ENCODE measurements at regions not wholly inside any gene's neighbourhood (a gene's known extent, or its start where the extent isn't known, plus 50 kb on each side); places are given as distances from the start of the nearest gene placed in this dataset.
"Not testable (repeated sequence)": the region's sequence is repeated elsewhere in the genome, so short reads cannot be mapped to it uniquely, and the experiment has no call there.

DNA sequence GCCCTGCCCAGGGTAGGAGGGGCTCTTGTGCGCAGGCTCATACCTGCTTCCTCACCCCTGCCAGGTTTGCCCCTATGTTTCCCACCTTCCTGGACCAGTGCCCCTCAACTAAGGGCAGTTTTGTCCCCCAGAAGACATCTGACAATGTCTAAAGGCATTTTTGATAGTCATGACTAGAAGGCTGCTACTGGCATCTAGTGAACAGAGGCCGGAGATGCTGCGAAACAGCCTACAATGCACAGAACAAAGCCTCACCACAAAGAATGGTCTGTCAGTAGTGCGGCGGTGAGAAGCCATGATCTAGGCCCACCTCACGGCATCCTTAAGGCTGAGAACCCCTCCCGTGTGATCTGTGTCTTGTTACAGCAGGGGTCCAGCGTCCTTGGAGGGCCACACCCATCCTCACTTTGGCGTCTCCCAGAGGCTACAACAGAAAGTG is 96.0 kb downstream of the TMEM17 start:
- peak in 1 of 2 experiments; percentile 3 for DNase-seq

DNA sequence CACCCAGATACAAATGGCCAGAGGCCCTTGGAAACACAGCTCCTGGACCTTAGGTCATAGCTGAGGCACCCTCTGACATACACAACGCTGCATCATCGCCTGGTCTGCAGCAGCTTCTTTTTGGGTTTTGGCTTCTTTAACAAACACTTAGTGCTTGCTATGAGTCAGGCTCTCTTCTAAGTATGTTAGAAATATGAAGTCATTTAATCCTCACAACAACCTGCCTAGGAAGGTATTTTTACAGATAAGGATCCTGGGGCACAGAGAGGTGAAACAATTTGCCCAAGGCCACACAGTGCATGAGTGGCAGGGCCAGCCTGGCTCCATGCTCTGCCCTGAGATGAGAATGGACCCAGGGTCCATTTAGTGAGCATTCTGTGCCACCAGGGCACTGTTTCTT is 96.6 kb downstream of the TMEM17 start:
- DNase-seq = no peak

- no peak for DNase-seq
Observed at GRCh38 chr2:62408241-62408677, 97.7 kb downstream of the TMEM17 start.

- no peak for DNase-seq
Observed at GRCh38 chr2:62407838-62408237, 98.2 kb downstream of the TMEM17 start.

DNA sequence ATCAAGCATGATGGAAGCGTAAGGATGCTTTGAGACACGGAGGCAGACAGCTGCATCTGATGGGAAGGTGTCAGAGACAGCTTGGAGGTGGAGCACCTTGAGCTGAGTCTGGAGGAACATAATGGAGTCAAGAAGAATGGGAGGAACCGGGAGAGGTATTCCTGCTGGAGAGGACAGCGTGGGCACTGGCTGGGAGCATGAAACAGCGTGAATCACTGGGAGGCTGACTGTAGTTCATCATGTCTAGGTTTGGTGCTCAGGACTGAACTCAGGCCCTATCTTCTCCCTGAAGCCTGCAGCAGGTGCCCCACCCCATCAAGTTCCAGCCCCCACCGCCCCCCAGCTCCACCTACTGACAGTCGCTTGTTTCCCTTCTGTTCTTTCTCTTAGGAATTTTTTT is 98.6 kb downstream of the TMEM17 start:
- no peak for DNase-seq

DNA sequence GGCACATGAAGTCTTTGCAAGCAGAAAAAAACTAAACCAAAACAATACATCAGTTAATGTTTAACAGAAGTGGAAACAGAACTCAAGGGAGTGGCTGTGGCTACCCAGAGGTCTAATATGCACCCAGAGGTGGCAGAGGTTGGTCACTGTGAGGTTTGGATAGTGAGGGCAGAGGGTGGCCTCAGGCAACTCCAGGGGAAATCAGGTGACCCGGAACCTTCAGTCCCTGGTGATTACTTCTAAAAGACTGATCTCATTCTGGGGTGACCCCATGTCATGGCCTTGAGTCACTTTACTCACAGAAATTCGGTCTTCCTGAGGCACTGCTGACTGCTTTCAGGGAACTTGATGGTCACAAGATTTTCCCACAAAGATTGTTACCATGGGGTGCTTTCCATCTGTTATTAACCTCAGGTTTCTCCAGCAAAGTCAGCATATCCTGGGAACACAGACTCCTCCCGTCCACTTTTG is 99.4 kb downstream of the TMEM17 start:
- DNase-seq = no peak

DNA sequence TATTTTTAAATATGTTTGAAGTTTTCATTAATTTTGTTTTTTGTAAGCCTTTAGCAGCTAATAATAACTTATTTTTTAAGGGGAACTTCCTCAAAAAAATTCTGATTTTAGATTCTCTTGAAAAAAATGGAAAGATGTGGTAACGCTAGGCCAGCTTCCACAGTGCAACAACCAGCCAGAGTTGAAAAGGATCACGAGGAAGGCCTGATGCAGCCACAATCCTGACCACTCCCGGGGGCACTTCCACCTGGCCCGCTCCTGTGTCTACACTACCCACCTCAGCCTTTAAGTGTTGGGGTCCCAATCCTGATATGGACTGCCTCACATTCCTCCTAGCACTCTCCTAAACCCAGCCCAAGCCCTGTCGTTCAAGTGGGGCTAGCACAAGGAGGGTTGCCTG is 101.1 kb downstream of the TMEM17 start:
- DNase-seq = peak in 1 of 2 experiments; percentile 1

- no peak for DNase-seq
Observed at GRCh38 chr2:62402156-62402555, 103.8 kb downstream of the TMEM17 start.

GRCh38 chr2:62398356-62398755 is 107.6 kb downstream of the TMEM17 start:
- peak; percentile 43 to 53 for DNase-seq

- DNase-seq = no peak
Observed at GRCh38 chr2:62396880-62397279, 109.1 kb downstream of the TMEM17 start.

- DNase-seq = no peak
Observed at GRCh38 chr2:62393293-62393692, 112.7 kb downstream of the TMEM17 start.

- DNase-seq = peak; percentile 8 to 25
Observed at GRCh38 chr2:62391696-62392095, 114.3 kb downstream of the TMEM17 start.

GRCh38 chr2:62386378-62386777 is 119.6 kb downstream of the TMEM17 start:
- DNase-seq = not testable (repeated sequence)

DNA sequence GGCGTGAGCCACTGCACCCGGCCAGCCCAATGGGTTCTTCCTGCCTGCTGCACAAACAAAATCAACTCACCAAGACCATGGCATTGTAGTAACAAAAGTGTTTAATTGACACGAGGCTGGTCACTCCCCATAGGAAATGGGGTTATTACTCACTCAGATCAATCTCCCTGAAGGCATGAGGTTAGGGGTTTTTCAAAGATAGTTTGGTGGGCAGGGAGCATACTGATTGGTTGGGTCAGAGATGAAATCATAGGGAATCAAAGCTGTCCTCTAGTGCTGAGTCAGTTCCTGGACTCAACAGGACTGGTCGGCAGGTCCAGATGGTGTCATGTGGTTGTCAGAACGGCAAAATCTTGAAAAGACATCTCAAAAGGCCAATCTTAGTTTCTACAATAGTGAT is 122.1 kb downstream of the TMEM17 start:
- DNase-seq = no peak

DNA sequence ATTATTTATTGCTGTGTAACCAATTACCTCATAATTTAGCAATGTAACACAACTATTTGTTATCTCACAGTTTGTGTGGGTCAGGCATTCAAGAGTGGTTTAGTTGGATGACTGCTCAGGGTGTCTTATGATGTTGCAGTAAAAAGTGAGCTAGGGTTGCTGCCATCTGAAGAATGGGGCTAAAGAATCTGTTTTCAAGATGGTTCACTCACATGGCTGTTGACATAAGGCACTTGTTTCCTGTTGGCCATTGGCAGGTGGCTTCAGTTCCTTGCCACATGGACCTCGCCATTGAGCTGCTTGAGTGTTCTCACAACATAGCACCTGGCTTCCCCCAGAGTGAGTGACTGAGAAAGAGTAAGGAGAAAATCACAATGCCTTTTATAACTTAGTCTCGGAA is 123.2 kb downstream of the TMEM17 start:
- DNase-seq = no peak

- no peak for DNase-seq
Observed at GRCh38 chr2:62382122-62382521, 123.9 kb downstream of the TMEM17 start.

DNA sequence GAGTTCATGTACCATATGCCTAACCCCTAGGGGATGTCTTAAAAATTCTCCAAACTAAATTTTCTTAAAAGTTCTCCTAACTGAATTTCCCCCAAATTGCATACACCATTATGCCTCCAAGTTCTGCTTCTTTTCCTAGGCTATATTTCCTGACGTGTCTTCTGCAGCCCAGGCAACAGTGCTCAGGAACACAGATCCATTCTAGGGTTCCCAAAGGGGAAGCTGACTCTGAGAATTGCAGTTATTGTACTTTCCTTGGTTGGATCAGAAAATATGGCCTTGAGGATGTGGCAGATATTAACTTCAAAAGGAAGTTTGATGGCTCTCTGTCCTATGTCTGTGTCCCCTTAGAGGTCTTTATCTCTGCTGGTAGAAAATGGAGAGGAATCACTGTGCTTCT is 124.3 kb downstream of the TMEM17 start:
- DNase-seq = no peak

DNA sequence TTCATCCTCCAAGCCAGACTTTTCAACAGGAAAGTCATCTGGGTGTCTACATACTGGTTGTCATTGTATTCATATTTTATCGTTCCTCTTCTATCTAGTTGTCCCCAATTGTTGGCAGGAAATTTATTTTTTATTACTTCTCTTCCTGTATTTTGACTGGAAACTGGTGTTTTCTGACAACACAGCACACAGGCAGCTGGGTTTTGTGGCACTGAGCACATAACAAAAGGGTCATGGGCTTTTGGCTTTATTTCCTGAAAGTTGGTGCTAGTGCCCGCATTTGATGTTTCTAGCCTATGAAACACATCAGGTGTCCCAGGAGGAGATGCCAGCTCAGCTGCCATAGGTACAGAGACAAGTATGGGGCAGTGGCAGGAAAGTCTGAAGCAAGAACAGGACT is 126.4 kb downstream of the TMEM17 start:
- peak; percentile 2 to 14 for DNase-seq

- DNase-seq = no peak
Observed at GRCh38 chr2:62375113-62375420, 130.9 kb downstream of the TMEM17 start.

DNA sequence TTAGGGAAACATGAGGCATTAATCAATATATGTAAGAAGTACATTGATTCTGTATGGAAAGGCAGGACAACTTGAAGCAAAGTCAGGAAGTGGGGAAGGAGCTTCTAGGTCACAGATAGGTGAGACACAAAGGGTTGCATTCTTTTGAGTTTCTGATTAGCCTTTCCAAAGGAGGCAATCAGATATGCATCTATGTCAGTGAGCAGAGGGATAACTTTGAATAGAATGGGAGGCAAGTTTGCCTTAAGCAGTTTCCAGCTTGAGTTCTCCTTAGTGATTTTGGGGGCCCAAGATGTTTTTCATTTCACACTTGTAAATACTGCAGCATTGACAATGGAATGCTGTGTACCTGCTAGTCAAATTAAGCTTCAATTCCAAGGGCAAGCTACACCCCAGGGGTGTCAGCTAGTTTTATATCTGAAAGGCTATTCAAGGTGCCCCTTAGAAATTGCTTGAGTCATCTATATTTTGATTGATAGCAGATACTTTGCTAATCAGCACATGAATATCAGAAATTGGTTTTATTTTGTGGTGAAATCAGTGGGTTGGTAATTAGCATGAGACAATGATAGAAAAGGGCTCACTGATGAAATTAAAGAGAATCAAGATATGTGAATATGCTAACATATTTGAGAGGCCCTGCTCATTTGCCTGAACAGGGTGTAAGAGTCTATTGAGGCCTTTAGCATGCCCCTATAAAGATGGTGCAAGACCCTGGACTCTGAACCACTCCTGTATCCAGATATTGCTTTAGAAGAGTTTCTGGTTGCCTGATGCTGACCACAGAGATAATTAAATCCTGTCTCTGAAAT is 131.5 kb downstream of the TMEM17 start:
- DNase-seq = no peak

DNA sequence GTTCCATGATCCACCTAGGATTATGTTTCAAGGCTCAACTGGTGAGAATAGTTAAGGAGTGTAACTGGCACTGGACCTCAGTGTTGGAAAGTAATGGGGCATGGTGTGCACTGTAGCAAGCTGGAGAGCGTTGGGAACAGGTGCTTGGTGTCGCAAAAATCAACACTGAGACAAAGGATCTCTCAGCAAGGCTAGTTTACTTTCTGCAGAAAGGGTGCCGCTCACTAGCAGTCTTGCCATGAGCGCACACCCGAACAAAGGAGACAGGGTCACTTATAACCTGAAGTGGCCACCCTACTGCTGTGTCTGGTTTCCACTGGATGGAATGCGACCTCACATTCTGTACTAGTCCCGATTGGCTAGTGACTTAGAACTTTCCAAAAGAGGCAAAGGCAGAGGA is 133.2 kb downstream of the TMEM17 start:
- DNase-seq = no peak

DNA sequence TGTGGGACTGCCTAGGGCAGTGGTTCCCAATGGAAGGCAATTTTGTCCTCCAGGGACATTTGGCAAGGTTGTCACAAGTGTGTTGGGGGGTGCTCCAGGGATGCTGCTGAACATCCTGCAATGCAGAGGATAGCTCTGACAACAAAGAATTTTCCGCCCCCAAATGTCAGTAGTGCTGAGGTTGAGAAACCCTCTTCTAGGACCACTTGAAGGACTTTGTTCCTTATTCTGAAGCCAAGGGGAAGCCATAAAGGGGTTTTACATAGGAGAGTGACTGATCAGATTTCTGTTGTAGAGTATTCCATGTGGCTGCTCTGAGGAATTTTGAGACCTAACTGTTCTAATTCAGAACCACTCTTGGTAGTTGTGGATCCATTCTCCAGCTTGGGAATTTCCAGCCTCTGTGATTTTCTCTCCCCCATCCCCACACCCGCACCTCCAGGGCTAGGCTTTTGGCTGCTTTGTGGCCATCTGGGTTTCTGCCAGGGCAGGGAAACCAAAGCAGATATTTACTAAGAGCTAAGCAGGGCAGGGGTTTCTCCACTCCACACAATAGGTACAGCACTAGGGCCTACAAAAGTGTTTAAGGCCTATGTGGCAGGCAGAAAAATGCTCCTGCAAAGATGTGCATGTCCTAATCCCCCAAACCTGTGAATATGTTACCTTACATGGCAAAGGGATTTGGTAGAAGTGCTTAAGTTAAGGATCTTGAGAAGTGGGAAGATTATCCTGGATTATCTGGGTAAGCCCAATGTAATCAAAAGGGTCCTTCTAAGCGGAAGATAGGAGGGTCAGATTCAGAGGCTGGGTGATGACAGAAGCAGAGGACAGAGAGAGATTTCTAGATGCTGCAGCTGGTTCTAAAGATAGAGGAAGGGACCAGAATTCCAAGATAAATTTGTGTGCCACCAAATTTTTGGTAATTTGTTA is 135.4 kb downstream of the TMEM17 start:
- DNase-seq = no peak

DNA sequence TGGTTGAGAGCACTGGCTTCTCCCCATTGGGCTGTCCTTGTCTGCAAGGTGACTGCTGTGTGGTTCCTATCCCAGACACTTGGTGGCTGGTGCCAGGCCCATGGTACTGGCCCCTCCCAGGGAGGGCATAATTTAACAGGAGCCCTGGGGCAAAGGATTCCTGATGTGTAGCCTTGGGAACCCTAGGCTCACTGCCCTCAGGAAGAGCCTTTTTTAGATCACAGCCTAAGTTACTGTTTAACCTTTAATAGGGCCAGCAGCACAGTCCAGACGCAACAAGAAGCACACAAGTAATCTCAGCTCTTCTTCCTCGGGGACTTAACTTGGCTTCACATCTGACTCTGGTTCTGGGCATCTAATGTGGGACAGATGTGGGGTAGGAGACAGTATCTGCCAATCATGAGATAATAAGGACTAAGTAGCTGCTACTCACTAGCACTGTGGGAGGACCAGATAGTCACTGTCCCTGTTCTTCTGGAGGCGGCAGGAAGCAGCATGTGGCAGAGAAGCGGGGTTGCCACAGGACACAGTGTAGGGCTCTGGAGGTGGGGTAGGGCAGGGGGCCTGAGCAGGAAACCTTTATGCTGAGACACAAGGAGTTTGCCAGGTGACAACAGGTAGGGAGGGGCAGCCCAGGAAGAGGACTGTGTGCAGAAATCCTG is 136.3 kb downstream of the TMEM17 start:
- no peak for DNase-seq

All from Kasumi-1 (cell line).